ENCODE measurements at regions not wholly inside any gene's neighbourhood (a gene's known extent, or its start where the extent isn't known, plus 50 kb on each side); places are given as distances from the start of the nearest gene placed in this dataset.

DNA sequence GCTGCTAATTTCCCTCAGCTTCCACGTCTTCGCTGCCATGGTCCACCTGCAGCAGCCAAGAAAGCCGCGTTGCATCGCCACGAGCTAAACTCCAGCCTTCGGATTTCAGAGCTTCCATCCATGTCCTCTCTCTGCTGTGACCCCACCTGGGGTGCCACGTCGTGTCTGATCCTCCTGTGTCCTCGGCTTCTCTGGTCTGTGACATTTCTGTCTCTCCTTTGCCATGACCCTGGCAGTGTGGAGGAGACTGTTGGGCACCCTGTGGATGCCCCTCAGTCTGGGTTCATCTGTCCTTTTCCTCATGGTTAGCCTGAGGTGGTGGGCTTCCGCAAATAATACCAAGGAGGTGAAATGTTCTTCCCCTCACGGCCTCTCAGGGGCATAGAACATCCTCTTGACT, 106.8 kb downstream of the RTP5 start:
- DNase-seq (ENCODE audit: low read depth in 1 of 2, low spot score in 1 of 2): no peak
- TF ChIP-seq, protein P1, sequence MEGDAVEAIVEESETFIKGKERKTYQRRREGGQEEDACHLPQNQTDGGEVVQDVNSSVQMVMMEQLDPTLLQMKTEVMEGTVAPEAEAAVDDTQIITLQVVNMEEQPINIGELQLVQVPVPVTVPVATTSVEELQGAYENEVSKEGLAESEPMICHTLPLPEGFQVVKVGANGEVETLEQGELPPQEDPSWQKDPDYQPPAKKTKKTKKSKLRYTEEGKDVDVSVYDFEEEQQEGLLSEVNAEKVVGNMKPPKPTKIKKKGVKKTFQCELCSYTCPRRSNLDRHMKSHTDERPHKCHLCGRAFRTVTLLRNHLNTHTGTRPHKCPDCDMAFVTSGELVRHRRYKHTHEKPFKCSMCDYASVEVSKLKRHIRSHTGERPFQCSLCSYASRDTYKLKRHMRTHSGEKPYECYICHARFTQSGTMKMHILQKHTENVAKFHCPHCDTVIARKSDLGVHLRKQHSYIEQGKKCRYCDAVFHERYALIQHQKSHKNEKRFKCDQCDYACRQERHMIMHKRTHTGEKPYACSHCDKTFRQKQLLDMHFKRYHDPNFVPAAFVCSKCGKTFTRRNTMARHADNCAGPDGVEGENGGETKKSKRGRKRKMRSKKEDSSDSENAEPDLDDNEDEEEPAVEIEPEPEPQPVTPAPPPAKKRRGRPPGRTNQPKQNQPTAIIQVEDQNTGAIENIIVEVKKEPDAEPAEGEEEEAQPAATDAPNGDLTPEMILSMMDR (IDR thresholded peaks at IDR 0.05; ENCODE audit: low read depth, low read length): no peak
- no peak overlapping the region for H3K4me3 ChIP-seq
- no peaks in the 10 kb centered on the region for H3K4me1 ChIP-seq (ENCODE audit: low read depth)
- H3K27me3 ChIP-seq: no peaks in the 10 kb centered on the region
- no peaks in the 10 kb centered on the region for H3K36me3 ChIP-seq
- no peak overlapping the region for H3K27ac ChIP-seq
- no peaks in the 10 kb centered on the region for H3K9me3 ChIP-seq (ENCODE audit: low read depth)

DNA sequence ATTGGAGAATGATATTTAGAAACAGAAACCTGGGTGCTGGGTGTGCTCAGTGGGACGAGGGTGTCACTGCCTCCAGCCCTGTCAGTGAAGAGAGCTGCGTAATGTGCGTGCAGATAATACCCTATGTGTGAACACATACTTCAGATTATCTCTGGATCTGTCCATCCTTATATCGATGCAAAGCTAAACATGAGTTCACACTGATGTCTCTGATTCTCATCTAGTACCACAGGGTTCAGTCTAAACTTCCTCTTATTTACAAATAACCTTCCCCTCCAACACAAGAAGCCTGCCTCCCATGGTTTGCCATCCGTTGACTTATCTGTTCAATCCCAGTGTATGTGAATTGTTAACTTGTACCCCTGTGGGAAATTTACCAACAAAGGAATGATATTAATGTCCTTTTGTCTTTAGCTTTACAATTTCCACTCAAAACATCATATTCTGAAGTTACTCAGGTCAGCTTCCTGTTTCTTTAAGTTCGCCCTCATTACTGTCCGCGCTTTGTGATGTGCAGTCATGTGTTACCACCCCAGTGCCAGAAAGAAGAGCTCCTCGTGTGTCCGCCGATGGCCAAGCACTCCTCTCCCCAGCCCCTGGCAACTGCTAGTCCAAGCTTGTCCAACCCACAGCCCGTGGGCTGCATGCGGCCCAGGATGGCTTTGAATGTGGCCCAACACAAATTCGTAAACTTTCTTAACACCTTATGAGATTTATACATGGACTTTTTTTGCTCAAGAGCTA, 108.2 kb downstream of the RTP5 start:
- H3K27ac ChIP-seq: no peak overlapping the region
- TF ChIP-seq, protein P1 (IDR thresholded peaks at IDR 0.05; ENCODE audit: low read depth, low read length): no peak
- DNase-seq (ENCODE audit: low read depth in 1 of 2, low spot score in 1 of 2): no peak

DNA sequence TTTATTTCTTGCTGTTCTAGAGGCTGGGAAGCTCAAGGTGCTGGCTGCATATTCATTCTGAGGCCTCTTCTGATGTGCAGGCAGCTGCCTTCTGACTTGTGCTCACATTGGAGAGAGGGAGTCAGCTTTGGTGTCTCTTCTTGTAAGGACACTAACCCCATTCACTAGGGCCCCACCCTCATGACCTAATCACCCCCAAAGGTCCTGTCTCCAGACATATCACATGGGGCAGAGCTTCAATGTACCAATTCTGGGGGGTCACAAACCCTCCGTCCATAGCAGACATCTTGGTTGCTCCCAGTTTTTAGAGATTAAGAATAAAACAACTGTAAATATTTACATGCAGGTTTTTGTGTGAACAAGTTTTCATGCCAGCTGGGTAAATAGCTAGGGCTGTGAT, 109.1 kb downstream of the RTP5 start:
- Histone ChIP-seq H3K36me3 (no peaks in the 10 kb centered on the region), H3K27me3 (no peaks in the 10 kb centered on the region), H3K4me1 (ENCODE audit: low read depth) (no peaks in the 10 kb centered on the region), H3K27ac (no peak overlapping the region), H3K4me3 (no peak overlapping the region), H3K9me3 (ENCODE audit: low read depth) (no peaks in the 10 kb centered on the region)
- no peak for DNase-seq (ENCODE audit: low read depth in 1 of 2, low spot score in 1 of 2)
- TF ChIP-seq, protein P1 (IDR thresholded peaks at IDR 0.05; ENCODE audit: low read depth, low read length): no peak

More for the DNA sequence above, 108.2 kb downstream of the RTP5 start:
- Histone ChIP-seq H3K27me3 (no peaks in the 10 kb centered on the region), H3K36me3 (no peaks in the 10 kb centered on the region), H3K9me3 (ENCODE audit: low read depth) (no peaks in the 10 kb centered on the region), H3K4me1 (ENCODE audit: low read depth) (no peaks in the 10 kb centered on the region), H3K4me3 (no peak overlapping the region)

DNA sequence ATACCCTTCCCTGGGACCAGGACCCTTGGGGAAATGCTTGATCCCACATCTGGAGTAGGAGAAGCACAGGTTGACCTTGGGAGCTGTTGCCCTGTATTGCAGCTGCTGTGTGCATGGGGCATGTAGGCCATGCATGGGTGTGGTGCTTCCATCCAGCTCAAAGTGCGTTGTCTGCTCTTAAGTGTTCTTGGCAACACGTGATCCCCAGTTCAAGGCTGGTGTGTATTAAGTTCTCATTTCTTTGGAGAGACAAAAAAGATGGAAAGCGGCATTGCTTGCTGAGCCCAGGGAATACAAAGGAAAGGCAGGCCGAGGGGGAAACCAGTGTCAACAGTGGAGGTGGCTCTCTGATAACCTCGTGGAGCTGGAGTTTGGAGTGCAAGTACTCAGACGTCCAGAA, 110.7 kb downstream of the RTP5 start:
- no peak for DNase-seq (ENCODE audit: low read depth in 1 of 2, low spot score in 1 of 2)
- Histone ChIP-seq H3K36me3 (no peaks in the 10 kb centered on the region), H3K4me3 (no peak overlapping the region), H3K9me3 (ENCODE audit: low read depth) (no peaks in the 10 kb centered on the region), H3K4me1 (ENCODE audit: low read depth) (no peaks in the 10 kb centered on the region), H3K27me3 (no peaks in the 10 kb centered on the region), H3K27ac (no peak overlapping the region)
- TF ChIP-seq, protein P1 (IDR thresholded peaks at IDR 0.05; ENCODE audit: low read depth, low read length): no peak

DNA sequence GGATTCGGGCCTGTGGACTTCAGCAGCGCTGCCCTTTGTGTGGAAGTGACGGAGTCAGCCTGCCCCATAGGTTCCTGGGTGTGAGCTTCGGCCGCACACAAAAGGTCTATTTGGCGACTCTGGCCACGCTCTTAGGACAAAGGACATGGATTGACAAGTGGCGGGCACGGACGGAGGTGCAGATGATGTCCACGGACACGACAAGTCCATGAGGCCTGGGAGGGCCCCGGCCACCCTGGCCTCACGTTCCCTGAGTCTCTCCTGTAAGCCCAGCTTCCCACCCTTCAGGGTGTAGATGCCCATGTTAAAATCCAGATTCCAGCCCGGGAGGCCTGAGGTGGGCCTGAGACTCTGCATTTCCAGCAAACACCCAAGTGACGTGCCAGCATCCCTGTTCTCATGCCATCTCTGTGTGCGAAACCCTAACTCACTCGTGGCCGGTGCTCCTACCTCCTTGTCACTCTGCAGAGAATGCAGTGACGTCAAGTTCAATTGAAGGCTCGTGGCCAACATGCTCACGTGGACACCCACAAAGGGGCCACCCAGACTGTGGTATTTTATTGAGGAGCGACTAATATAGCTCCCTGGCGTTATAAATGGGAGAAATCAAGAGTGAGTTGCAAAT, 111.7 kb downstream of the RTP5 start:
- Histone ChIP-seq H3K9me3 (ENCODE audit: low read depth) (no peaks in the 10 kb centered on the region), H3K4me3 (no peak overlapping the region), H3K36me3 (no peaks in the 10 kb centered on the region), H3K27me3 (no peaks in the 10 kb centered on the region), H3K4me1 (ENCODE audit: low read depth) (no peaks in the 10 kb centered on the region), H3K27ac (no peak overlapping the region)
- TF ChIP-seq, protein P1 (IDR thresholded peaks at IDR 0.05; ENCODE audit: low read depth, low read length): no peak
- no peak for DNase-seq (ENCODE audit: low read depth in 1 of 2, low spot score in 1 of 2)
